Prostate gland (tissue), 2 donors: ENCODE measurements at regions not wholly inside any gene's neighbourhood (a gene's known extent, or its start where the extent isn't known, plus 50 kb on each side); places are given as distances from the start of the nearest gene placed in this dataset.

Experiments
- POLR2A ChIP-seq: fragments of 450-650 bp; IDR thresholded peaks from one replicate; pipeline ENCODE4 v1.6.1; 2016; ENCODE audit warnings: antibody characterized with exemption, mild to moderate bottlenecking
- POLR2AphosphoS5 ChIP-seq: sonication (generic); formaldehyde crosslinking; IDR thresholded peaks from one replicate; pipeline ENCODE4 v1.6.1; 2017; ENCODE audit warnings: antibody characterized with exemption
- TF ChIP-seq, protein P1 (sequence below), 4 experiments: fragments of 200-600 bp in 2 of 4; fragments of 450-650 bp in 2 of 4; sonication (generic) in 2 of 4; IDR thresholded peaks; 1 replicate in 3 of 4; 2 replicates in 1 of 4; pipeline ENCODE4 v1.5.1; 2016 to 2019; ENCODE audit warnings: antibody characterized with exemption in 4 of 4, mild to moderate bottlenecking in 2 of 4, moderate library complexity in 2 of 4

DNA sequence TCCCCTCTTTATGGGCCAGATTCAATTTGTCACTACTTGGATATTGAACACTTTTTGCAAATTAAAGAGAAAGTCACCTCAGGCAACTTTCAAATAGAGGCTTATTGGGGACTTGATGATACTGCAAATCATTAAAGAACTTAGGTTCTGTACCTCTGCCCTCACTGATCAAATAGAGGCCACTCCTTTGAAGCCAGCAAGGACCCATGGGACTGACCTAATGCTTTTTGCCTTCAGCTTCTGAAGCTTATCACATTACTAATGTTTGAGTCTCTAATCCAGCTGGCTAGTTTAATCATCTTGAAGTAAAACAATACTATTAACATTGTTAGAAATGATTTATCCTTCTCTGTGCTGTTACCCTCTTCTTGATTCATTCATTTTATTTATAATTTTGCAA is 93.0 kb upstream of the ZNF800 start:
- no peak for TF ChIP-seq POLR2AphosphoS5
- TF ChIP-seq, protein P1, sequence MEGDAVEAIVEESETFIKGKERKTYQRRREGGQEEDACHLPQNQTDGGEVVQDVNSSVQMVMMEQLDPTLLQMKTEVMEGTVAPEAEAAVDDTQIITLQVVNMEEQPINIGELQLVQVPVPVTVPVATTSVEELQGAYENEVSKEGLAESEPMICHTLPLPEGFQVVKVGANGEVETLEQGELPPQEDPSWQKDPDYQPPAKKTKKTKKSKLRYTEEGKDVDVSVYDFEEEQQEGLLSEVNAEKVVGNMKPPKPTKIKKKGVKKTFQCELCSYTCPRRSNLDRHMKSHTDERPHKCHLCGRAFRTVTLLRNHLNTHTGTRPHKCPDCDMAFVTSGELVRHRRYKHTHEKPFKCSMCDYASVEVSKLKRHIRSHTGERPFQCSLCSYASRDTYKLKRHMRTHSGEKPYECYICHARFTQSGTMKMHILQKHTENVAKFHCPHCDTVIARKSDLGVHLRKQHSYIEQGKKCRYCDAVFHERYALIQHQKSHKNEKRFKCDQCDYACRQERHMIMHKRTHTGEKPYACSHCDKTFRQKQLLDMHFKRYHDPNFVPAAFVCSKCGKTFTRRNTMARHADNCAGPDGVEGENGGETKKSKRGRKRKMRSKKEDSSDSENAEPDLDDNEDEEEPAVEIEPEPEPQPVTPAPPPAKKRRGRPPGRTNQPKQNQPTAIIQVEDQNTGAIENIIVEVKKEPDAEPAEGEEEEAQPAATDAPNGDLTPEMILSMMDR (IDR thresholded peaks at IDR 0.05): no peak
- no peak for TF ChIP-seq POLR2A
